Upper lobe of left lung (tissue), 4 donors: ENCODE measurements at regions not wholly inside any gene's neighbourhood (a gene's known extent, or its start where the extent isn't known, plus 50 kb on each side); places are given as distances from the start of the nearest gene placed in this dataset.
A peak's percentile ranks its signal among the peaks of the same experiment; 100 is the strongest.

Experiments used
- CTCF ChIP-seq, 6 experiments: fragments of 450-650 bp in 4 of 6; fragments of 200-600 bp in 2 of 6; sonication (generic) in 2 of 6; IDR thresholded peaks; one replicate each; pipeline ENCODE4 v1.5.1; 2016 to 2019; ENCODE audit warnings: antibody characterized with exemption in 6 of 6
- POLR2A ChIP-seq, 4 donors: fragments of 450-650 bp; IDR thresholded peaks; one replicate each; pipeline ENCODE4 v1.5.1; 2016 to 2017; ENCODE audit warnings: antibody characterized with exemption in 4 of 4, mild to moderate bottlenecking in 2 of 4
- POLR2AphosphoS5 ChIP-seq, 2 donors: sonication (generic); formaldehyde crosslinking; IDR thresholded peaks; one replicate each; pipeline ENCODE4 v1.5.1; 2017; ENCODE audit warnings: antibody characterized with exemption in 2 of 2

- TF ChIP-seq CTCF (IDR thresholded peaks at IDR 0.05) (peak in 5 of 6 experiments; percentile 32 to 56 (median 39)), POLR2A (IDR thresholded peaks at IDR 0.05) (no peak), POLR2AphosphoS5 (IDR thresholded peaks at IDR 0.05) (no peak)
These were observed 225.1 kb upstream of the CA10 start for GRCh38 chr17:52383493-52384100.
